GM12873 (cell line): ENCODE measurements at regions not wholly inside any gene's neighbourhood (a gene's known extent, or its start where the extent isn't known, plus 50 kb on each side); places are given as distances from the start of the nearest gene placed in this dataset.

Experiments used
- TF ChIP-seq, protein P1 (sequence below): IDR thresholded peaks from 2 replicates; pipeline ENCODE4 v1.5.1; 2012; ENCODE audit warnings: low read depth, mild to moderate bottlenecking, moderate library complexity, low read length, control low read depth; ENCODE audit not compliant: insufficient read depth; ENCODE audit errors: missing control alignments

DNA sequence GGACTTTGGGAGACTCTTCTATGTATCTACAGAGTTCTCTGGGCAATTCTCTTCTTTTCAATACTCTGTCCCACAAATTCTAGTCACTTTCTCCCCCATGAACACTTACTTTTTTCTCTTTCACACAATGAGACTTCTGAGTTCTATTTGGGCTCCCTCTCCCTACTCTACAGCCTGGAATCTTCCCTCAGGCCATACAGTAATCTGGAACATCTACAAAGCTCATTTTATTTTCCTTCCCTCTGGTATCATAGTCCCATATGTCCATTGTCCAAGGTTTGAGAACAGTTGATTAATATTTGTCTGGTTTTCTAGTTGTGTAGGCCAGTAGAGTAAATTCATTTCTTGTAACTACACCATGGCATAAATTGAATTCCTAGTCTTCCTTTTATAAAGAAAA is 544.6 kb upstream of the RAG2 start:
- TF ChIP-seq, protein P1, sequence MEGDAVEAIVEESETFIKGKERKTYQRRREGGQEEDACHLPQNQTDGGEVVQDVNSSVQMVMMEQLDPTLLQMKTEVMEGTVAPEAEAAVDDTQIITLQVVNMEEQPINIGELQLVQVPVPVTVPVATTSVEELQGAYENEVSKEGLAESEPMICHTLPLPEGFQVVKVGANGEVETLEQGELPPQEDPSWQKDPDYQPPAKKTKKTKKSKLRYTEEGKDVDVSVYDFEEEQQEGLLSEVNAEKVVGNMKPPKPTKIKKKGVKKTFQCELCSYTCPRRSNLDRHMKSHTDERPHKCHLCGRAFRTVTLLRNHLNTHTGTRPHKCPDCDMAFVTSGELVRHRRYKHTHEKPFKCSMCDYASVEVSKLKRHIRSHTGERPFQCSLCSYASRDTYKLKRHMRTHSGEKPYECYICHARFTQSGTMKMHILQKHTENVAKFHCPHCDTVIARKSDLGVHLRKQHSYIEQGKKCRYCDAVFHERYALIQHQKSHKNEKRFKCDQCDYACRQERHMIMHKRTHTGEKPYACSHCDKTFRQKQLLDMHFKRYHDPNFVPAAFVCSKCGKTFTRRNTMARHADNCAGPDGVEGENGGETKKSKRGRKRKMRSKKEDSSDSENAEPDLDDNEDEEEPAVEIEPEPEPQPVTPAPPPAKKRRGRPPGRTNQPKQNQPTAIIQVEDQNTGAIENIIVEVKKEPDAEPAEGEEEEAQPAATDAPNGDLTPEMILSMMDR: no peak

- TF ChIP-seq, protein P1: no peak
These were observed 543.7 kb upstream of the RAG2 start for GRCh38 chr11:37141707-37142106.

- TF ChIP-seq, protein P1: no peak
These were observed 536.6 kb upstream of the RAG2 start for GRCh38 chr11:37134637-37135036.

DNA sequence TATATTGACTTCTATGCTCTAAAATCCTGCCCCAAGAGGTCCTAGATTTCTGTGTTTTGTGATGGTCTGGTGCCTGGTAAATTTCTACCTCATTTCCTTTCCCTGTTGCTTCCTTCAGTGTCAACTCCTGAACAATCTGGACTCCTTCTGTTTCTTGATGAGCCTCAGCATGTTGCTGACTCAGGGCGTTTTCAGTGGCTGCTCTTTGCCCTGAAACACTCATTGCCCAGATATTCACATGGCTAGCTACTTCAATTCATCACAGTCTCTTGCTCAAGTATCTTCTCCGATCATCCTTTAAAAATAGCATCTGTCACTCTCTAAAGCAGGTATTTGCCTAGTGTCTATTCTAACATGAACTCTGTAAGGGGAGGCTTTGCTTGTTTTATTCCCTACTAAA is 526.3 kb upstream of the RAG2 start:
- TF ChIP-seq, protein P1: no peak

GRCh38 chr11:37115963-37116362 is 517.9 kb upstream of the RAG2 start:
- TF ChIP-seq, protein P1: no peak

DNA sequence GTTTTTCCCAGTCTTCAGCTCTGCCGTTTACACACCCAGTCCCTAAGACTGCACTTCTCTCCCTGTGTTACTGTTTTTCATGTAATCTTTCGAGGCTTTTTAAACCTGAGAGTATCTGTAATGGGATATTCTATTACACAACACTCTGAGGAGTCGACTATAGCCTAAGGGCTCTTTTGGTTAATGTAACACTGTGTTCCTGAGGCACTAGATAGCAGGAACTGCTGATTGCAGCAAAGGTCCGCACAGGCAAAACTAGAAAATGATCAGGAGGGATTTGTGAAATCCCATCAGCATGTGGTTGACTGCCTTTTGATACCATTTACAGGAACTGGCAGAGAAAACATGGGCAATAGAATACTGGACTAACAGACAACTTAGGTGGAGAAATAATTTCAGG is 512.3 kb upstream of the RAG2 start:
- TF ChIP-seq, protein P1: no peak

DNA sequence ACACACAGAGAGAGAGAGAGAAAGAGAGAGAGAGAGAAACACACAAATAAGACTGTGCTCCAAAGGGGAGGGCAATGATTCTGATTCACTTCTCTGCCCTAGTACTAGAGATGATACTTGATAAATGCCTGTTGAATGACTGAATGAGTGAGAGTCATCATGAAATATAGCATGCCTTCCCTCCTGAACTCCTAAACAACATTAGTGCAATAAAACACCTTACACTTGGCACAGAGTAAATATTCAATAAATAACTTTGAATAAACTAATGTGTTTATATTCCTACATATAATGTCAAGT is 511.2 kb upstream of the RAG2 start:
- TF ChIP-seq, protein P1: no peak
